DMS53 (cell line): ENCODE measurements at regions not wholly inside any gene's neighbourhood (a gene's known extent, or its start where the extent isn't known, plus 50 kb on each side); places are given as distances from the start of the nearest gene placed in this dataset.

ENCODE experiments used
- DNase-seq: peaks from one replicate; lab custom pipeline; 2025; lab: John Stamatoyannopoulos, UW

DNA sequence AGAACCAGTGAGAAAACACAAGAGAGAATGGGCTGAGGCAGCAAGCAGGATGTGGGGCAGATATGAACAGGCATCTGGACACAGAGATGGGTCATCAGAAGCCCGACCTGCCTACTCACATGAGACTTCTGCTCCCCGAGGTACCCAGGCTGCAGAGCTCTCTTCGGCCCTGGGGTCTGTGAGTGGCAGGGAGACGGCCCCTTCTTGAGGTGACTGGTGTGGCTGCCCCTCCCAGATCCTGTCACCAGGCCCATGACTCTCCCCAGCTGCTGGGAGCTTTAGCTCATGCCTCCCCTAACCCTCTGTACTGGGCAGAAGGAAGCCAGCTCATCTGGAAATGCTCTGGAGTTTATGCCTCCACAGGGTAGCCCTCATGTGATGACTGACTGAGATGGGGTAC lies 157.6 kb upstream of the PCBD1 start:
- no peak for DNase-seq

DNA sequence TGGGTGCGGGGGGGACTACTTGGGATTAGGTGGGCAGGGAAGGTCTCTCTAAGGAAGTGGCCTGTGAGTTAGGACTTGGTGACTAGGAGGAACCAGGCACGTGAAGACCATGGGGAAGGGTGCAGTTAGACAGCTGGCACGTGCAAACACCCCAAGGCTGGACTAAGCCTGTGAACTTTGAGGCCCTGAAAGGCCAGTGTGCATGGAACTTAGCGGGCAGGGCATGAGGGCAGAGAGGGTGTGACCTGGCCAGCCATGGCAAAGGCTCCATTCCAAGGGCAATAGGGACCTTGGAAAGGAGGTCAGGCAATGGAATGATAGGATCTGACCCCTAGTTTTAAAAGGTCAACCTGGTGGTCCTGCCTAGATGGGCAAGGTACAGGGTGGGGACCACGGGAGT lies 158.4 kb upstream of the PCBD1 start:
- DNase-seq: no peak

DNA sequence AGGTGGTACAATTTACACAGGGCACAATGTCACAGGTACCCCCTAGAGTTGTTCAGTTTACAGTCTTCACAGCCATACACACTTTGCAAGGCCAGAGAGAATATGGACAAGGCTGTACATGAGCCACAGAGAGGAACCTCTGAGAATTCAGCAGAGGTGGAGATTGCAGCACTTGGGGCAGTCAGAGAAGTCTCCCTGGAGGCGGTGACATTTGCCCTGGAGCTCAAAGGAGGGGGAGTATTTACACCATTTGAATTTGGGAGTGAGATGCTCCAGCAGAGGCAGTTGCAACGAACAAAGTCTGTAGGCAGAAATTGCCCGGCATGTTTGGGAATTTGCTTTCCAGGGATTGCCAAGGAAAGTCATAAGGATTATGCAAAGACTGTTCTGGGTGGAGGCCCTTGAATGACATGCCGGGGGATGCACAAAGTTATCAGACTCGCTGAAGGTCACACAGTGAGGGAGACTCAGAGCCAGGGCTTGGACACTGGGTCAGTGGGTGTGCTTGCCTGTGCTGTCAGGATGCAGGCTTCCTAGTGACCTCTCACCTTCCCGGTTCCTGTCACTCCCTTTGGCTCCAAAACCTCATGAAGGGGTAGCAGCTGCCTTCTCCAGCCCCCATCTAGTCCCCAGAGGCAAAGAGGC lies 160.7 kb upstream of the PCBD1 start:
- DNase-seq: no peak

DNA sequence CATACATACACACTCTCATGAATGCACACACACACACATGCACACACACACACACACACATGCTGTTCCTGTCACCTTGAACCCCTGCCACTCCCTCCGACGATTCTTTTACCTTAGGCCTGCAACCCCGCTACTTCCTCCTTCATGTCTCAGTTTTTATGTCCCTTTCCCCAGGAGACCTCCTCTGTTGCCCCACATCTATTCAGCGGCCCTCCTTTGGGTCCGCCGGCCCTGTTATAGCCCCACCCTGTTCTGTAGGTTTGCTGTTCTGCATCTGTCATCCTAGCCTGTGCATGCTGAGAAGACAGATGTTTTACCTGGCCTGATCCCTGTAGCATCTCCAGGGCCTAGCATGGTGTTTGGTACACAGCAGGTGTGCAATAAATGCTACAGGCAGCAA lies 161.6 kb upstream of the PCBD1 start:
- DNase-seq: no peak

DNA sequence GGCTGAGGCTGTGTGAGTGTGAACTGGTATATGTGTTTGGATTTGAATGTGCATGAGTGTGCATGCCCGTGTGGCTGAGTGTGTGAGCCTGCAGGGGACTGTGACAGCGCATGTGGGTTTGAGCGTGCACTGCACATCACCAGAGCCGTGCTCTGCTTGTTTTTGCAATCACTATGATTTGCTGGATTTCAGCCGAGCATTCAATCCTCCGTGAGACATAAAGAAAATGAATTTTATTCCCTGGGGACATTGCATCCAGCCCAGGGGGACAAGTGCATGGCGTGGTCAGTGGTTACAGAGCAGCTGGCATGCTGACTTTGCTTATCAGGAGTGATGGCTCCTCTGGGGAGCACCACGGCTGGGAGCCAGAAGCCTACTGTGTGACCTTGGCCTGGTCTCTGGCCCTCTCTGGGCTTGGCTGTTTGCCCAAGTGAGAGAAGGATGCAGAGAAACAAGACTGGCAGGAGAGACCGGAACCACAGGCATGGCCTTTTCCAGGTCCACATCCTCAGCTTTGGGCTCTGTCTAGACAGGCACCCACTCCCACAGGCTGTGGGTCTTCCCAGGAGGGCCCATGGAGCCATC lies 160.2 kb upstream of the UNC5B start:
- DNase-seq: no peak

DNA sequence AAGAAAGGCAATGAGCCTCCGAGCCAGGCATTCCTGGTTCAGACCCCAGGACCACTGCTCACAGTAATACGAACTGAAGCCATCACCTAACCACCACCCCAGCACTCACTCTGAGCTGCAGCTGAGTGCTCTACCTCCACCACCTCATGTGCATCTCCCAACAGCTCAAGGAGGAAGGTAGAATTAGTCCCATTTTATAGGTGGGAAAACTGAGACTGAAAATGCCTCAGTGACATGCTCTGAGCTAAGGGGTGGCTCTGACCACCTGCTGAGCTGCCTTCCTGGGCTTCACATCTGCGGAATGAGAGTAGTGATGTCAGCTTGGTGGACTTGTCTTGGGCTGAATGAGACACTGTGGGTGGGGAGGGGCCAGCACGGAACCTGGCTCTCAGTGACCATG lies 159.7 kb upstream of the UNC5B start:
- no peak for DNase-seq

DNA sequence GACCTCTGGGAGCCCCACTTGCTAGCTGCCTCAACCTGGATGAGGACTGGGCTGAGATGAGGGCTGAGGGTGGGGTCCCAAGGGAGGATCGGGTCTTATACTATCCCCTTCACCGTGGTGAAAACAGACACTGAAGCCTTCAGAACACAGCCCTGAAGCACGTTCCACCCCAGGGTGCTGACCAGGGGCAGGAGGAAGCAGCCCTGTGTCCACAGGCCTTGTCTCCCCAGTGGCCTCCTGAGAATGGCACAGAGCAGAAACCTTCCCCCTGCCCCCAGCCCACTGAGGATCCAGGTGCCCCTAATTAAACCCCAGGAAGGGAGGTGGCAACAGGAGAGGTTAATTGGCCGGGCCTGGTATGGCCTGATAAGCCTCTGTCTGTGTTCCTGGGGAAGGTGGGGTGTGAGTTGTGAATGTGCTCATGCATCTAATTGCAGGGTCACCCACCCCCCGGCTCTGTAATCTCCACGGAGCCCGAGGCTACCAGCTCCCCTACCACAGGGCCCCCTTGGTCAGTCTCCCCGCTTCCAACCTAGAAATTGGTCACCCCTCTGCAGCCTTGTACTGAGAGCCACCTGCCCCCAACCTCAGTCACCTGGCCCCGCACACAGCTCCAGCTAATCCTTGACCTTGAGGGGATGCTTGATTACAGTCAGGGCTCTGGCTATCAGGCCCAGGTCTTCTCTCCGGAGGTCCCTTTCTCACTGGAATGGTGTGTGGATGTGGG lies 159.0 kb upstream of the UNC5B start:
- DNase-seq: no peak

DNA sequence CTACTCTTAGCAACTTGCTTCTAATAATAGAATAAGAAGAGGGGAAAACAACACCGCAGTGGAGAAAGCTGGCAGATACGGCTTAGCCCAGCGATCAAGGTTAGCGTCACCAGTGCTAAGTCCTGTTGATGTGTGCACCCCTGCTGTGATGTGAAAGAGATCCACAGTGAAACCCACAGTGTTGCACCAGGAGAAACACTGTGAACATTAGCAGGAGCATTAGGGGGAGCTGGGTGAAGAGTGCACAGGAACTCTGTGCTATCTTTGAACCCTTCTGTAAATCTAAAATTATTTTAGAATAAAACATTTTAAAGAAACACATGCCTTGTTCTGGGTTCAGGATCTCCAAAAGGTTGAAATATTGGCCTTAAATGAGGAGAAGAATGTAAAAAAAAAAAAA lies 154.1 kb upstream of the UNC5B start:
- DNase-seq: no peak

DNA sequence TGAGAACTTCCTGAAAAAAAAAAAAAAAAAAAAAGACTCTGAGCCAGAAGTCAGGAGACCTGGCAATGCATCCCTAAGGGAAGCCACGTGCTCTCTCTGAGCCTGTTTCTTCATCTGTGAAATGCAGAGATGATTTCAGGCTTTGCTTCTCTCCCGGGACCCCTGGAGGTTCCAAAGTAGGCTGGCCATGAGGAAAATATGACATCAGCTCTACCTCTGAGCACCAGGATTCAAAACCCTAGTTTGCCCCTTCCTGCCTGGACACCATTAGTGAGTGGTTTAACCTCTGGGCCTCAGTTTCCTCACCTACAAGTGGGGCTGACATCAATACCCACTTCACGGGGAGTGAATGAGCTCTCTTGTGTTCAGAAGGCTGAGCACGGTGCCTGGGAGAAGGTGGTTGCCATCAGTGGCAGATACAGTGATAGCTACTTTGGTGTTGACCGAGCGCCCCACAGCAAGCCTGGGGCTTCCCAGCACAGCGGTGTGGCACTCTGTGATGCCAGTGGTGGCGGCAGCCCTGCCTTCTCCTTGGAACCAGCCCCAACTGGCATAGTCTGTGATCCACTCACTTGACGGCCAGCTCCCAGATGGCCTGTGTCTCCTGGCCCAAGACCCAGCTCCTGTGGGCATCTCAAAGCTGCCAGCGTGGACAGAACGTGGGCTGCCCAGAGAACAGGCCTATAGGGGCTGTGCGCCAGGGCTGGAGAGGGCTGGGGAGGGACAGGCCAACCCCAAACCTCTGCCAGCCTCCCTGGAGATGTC lies 153.1 kb upstream of the UNC5B start:
- no peak for DNase-seq

DNA sequence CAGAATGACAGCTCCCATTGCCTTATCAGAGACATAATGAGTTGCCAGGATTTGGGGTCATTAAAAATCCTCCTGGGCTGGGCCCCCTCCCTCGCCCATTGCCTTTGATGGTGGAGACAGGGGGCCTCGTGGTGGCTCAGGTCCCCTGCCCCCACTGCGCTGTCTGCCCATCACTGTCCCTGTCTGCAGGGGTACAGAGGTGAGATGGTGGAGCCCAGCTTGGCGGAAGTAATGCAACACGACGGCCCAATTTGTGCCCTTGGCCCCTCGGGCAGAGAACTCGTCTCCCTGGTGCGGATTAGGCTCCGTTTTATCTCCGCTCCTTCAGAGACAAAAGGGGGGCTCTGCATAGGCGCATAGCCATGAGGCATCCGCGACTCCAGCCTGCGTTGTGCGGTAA lies 152.4 kb upstream of the UNC5B start:
- no peak for DNase-seq

DNA sequence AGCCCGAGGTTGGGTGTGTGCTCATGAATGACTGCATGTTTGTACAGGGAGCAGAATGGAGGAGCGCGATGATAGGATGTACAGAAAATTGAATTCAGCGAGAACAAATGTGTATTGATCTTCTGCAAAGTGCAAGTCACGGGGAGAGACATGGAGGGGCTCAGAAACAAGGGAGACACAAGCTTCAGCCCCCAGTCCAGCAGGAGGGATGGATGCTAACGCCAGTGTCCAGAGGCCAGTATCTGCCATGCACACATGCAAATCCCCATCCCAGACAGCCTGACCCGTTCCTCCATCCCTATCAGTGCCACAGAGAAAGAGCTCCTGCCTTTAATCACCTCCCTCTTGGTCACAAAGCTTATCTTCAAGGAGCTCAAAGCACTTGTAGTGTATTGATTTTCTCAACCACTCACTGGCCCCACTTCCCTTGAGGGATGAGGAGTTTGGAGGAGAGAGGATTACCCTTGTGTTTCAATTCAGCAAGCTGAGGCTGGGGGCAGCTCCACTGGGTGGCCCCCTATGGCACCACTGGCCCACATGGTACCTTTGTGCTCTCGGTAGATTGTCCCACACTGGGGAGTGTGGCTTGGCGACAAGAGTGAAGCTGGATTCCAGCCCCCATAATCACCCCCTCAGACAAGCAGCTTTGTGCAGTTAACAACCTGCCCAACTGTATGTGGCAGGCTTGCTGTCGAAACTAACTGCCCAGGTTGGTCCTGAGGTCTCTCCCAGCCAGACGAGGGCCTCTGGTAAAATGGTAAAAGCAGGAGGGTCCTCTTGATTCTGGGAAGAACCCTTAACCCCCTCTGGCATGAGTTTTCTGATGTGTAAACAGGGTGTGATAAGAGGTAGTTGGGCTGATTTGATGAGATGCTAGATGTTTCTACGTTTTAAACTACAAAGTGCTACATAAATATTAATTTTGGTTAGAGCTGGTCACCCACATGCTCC lies 151.6 kb upstream of the UNC5B start:
- no peak for DNase-seq

DNA sequence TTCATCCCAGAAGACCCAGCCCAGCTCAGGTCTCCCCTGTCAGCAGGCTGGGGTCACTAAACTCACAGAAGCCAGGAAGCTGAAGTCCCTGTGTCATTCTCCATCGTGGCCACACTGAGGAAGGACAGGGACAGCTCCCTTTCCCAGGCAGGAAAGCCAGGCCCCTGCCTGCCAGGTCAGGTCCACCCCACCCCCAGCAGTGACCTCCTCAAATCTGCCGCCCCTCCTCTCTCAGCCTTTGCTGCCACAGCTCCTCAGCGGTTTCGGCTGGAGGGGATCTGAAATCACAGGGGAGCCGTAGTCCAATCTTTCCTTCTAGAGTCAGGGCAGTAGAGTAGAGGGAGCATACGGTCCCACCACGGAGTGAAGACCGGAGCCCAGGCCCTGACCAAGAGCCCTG lies 150.9 kb upstream of the UNC5B start:
- DNase-seq: no peak

DNA sequence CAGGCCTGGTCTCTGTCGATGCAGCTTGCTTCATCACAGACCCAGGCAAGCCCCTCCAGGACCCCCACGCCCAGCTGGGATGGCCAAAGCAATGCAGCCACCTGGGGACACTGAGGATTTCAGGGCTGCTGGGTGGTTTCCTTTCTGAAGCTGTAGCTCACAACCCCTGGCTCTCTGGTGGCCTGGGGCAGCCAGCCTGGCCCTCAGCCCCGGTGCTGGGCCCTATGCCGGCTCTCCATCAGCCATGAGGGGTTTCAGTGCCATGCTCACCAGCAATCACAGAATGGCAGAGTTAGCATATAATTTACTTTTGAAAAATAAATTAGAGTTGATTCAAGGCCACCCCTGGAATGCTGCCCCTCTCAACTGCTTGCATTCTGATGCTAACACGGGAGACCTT lies 150.2 kb upstream of the UNC5B start:
- no peak for DNase-seq

DNA sequence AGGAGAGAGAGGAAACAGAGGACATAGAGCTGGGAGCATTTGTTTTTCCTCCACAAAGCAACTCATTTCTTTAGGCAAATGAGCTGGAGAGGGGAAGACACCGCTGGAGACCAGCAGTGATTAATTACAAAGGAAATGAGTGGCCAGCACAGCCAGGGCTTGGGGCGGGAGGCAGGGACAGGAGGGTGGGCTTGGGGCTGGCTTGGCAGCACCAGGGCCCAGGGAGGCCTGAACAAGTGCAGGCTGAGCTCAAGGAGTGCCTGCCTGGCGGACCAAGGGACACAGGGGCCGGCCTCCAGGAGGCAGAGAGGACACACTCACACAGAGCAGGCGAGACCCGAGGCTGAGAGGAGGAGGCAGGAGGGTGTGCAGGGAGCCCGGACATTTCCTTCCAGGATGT lies 149.0 kb upstream of the UNC5B start:
- DNase-seq: no peak

DNA sequence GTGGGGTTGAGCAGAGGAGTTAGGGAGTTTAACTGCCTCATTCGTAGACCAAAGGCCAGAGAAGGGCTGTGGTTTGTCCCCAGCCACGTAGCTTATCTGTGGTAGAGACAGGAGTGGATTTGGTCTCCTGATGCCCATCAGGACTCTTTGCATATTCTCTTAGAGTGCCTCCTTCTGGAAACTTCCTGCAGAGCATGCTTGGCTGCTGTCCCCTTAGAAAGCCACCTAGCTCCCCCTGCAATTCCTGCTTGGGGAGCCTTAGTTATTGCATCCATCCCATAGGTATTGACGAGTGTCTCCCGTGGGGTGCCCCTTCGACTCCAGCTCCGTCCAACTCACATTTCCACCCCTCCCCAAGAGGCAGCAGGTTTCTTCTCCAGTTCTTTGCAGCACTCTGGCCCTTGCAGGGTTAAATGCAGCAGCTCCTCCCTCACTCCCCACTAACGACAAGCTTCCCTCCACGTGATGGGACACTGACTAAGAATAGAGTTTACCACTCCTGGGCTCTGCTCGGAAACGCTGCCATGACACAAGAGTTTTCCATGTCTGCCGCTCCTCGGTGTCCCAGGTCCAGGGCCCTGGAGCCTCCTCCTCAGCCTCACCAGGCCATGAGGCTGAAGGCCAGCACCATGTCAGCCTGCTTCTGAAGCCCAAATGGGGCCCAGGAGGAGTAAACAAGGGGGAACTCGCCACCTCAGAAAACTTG lies 147.8 kb upstream of the UNC5B start:
- DNase-seq: no peak

DNA sequence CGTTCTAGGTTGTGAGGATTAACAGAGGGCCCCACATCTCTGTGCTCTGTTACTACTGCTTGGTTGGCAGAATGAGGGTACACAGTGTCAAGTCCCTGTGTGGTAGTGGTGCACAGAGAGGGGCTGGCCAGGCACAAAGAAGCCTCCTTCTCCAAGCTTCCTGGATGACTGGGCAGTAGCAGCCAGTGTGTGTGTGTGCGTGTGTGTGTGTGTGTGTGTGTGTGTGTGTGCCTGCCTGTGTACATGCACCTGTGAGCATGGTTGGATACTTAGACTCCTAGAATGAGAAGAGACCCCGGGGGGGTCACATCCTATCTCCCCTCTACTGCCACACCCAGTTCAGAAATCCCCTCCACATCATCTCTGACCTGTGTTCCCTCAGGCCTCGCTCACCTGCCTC lies 146.7 kb upstream of the UNC5B start:
- no peak for DNase-seq

DNA sequence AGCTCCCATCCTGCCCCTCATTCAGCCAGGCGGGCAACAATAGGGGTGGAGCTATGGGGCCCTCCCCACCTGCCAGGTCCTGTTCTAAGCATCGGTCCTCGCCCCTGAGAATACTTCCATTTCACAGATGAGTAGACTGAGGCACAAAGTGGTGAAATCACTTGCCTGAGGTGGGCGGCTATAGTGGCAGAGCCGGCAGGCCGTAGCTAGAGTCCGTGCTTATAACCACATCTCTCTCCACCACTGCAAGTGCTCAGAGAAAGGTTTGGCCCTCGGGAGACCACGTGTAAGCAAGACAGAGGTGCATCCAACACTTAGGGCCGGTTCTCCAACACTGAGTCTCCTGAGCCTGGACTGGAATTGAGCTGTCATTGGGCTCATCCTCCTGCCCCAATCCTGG lies 145.8 kb upstream of the UNC5B start:
- DNase-seq: no peak

DNA sequence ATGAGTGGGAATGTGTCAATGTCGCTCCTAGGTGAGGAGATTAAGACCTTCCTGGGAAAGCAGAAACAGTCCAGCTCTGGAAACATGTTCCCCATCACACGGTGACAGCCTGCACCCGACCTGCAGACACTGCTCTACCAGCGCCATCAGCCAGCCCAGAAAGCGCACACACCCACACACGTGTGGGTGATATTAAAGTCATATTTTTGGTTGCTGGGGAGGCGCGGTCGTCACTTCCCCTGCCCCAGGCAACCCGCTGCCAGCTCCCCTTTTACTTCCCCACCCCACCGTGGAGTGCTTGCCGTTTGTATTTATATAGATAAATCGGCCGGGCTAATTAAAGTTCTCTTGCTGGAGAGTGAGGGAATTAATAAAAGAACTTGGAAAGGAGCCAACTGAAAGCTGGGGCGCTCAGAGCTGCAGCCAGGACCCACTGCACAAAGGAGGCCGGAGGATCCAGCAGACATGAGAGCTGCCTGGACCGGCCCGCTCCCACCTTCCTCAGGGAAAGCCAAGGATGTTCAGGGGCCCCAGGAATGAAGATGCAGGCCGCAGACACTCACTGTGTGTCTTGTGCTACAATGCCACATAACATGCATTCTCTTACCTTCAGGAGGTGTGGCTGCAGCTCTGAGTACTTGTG lies 145.2 kb upstream of the UNC5B start:
- DNase-seq: no peak

DNA sequence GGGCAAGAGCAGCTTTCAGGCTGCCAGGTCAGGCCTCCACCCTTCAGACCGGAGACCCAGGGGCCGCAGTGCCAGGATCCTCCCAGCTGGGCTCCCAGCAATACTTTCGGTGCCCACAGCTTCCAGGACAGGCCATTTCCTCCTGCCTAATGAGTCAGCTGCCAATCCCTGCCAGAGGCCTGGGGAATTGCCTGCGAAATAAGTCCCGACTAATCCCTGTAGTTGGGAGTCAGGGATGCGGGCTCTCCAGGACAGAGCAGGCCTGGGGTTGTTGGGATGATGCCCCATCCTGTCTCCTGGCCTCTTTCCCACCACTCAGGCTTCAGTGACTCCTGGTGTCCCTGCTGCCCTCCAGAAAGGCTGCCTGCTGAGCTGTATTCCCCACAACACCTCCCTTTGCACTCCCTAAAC lies 143.5 kb upstream of the UNC5B start:
- DNase-seq: no peak

DNA sequence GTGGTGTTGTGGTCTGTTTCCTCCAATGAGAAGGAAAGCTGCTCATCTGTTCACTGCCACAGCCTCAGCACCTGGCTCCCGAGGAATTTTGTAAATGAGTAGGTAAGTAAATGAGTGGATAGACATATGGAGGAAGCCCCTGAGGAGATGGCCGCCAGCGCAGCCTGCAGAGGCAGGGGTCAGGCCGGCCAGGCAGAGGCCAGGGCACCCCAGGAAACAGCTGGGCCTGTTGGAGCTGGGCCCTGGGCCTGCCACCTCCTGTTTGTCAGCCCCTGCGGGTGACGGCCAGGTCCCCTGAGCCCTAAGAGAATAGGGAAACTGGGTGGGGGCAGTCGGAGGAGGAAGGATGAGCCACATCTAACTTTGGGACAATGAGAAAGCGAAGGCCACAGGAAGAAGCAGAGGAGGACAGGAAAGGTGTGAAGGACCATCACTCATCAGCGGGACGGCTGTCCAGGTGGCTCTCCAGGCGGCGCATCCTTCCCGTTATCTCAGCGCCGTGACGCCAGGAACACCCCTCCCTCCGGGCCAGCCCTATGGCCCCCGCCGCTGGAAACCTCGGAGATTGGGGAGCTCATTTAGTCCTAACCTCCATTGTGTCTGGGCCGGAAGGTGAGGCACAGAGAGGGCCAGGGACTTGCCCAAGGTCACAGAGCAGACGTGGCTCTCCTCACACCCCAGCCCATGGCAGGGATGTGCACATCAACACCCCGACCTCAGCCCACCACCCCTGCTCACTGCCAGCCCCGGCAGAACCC lies 142.3 kb upstream of the UNC5B start:
- no peak for DNase-seq
